ENCODE measurements at regions not wholly inside any gene's neighbourhood (a gene's known extent, or its start where the extent isn't known, plus 50 kb on each side); places are given as distances from the start of the nearest gene placed in this dataset.

DNA sequence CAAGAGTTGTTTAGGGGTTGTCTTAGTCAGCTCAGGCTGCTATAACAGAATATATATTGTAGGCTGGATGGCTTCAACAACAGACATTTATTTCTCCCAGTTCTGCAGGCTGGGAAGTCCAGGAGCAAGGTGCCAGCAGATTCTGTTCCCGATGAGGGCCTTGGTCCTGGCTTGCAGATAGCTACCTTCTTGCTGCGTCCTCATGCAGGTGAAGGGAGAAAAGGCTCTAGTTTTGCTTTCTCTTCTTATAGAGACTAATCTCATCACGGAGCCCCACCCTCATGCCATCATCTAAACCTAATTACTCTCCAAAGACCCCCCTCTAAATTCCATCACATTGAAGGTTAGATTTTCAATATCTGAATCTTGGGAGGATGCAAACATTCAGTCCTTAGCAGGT, 246.0 kb upstream of the ANKRD55 start:
- DNase-seq = no peak

DNA sequence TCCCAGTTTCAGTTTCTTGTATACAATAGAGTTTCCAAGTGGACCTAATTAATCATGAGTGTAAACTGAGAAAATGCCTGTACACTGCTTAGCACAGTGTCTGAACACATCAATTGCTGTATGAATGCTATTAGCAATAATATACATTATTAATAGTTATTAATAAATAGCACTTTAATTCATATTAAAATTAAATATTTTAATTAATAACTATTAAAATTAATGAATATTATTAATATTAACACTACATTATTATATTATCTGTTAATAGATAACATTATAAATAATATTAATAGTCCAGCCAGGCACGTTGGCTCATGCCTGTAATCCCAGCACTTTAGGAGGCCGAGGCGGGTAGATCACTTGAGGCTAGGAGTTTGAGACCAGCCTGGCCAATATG, 244.9 kb upstream of the ANKRD55 start:
- DNase-seq = no peak

DNA sequence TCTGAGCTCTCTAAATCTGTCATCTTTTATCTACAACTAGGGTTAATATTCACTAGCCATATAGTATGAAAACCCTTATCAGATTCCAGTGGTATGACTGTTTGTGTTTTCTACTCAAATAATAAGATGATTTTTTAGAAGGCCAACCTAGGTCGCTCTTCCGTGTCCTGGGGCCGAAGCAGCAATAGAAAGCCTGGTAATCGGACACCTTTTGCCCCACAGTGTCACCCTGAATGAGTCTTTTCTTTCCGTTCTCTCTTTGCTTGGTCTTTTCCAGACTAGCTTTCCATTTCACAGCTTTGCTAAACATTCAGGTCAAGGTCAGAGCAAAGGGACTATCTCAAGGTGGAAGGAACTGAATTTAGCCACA, 243.3 kb upstream of the ANKRD55 start:
- DNase-seq = no peak

DNA sequence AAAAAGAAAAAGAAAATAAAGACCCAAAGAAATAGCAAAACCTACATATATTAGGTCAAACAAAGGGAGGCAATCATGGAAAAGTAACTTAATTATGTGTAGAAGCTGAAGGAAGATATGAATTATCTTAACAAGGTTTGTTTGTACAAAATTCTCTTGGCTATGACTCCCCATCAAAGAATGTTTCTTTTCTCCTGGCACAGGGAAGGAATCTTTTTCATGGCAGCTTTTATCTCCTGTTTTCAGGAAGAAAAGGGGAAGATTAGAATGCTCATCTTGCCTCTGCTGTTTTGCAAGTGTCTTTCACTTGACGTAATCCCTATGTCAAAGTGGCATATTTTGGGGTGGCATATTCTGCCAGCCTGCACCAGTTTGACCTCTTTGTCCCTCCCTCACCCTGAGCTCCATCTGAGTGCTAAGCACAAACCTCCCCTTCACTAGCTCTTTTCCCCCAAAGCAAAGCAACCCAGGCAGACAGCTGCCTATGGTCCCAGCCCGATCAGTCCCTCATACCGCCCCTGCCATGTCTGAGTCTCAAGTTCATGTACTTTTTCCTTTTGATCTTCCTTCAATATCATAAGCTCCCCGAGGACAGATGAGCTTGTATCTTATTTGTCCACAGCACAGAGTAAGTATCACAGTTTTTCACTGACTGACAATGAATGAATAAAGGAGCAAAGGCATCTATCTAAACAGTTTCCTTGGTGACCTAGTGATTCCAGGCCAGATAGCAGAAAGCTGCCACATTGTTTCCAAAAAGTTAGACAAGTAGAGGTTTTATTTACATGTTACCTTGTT, 242.8 kb upstream of the ANKRD55 start:
- DNase-seq = no peak

DNA sequence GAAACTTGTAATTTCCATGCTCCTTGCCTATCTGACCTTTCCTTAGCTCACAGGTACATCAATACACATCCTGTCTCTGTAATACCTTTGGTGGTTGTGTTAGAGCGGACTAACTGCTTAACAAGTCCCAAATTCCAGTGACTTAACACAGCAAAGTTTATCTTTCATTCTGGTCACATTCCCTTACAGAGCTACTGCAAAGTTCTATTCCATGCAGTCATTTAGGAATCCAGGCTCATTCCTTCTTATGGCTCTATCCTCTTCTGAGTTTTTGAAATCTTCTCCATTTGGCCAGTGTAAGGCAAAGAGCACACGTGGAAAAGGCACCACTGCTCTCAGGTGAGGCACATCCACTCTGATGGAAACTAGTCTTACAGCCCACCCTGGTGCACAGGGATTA, 238.6 kb upstream of the ANKRD55 start:
- no peak for DNase-seq

DNA sequence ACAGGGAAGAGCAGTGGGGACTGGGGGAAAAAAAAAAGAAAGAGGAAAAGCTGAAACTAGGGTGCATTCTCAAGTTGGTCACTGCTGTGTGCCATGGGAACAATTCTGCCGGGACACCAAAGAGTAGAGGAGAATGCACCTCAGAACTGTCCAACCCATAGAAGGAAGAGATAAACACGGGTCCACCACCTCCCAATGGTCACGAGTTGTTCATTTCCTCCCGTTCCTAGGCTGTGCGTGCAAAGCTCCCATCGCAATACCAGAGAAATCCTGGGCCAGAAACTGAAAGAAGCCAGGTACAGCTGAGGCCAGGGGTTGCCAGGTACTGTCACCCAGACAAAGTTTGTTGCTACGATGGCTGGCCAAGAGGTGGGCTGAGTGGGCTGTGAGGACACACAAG, 236.9 kb upstream of the ANKRD55 start:
- DNase-seq = no peak

DNA sequence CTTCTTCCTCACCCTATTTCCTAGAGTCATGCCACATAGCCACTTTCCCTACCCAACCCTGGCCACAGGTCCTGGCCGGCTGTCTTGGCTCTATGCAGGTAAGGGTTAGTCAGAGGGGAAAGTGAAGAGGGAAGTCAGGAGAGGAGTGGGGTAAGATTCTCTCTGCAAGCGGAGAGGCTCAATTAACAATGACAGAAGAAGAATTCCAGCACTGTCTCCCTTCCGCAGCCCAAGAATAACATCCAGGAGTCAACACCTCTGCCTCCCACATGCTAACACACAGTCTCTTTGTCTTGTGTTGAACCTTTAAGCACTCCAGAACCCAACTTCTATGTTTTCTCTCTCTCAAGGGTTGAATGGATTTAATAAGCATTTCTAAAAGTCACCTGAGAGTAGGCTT, 235.1 kb upstream of the ANKRD55 start:
- DNase-seq = no peak

DNA sequence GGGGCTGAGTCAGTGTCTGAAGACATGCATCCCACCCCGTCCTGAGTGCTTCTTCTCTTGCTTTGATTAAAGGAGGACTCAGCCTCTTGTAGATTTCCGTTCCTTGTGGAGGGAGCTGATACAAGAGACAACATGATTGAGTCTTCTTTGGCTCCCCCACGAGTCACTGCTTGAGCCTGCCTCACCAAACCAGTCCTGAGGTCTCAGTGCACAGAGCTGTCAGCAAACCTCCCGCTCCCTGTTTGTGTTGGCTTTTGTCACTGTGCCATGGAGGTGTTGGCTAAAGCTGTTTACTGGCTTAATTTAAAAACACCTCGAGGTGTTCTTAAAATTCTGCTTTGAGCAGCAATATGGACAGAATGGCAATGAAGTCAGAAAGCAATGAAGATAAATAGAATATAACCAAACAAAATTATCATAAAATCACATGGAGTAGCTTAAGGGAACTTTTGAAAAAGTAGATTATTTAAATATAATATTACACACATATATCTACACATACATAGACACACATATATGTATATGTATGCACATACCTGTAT, 234.1 kb upstream of the ANKRD55 start:
- DNase-seq = no peak

DNA sequence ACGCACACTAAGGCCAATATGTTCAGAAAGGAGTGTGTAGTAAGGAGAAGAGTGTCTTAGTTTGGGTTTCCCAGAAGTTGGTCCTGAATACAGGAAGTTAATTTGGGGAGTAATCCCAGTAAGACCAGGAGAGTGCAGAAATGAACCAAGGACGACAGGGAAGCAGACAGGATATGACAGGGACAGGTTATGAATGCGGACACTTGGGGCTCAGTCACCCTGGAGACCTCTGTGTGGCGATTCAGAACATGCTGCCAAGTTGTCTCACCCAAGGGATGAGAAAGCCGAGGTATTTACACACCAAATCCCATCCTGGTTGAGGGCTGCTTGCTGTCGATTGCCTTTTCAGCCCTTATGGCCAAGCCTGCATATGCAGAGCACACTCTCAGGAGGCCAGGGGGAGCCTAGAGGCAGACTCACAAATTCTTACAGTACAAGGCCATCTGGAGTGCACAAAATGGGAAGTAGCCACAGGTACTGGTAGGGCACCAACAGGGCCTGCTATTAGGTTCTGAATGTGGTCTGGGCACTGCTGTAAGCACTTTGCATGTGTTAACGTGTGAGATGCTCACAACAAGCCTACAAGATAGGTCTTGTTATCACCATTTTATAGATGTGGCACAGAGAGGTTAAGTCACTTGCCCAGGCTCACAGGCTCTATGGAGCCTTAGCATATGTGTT, 233.1 kb upstream of the ANKRD55 start:
- no peak for DNase-seq

DNA sequence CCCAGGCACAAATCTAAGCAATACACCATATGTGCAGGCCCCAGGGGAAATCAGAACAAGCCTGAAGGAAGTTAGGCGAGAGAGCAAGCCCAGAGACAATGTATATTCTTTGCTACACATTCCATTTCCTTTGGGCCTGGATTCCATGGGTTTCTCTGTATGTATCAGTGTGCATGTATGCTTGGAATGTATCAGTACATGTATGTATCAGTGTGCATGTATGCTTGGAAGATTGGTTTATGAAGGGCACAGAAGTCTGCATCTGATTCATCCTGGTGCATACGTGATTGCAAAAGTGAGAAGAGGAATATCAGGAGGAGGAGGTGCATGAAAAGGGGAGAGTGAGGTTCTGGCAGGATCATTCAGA, 232.6 kb upstream of the ANKRD55 start:
- no peak for DNase-seq

DNA sequence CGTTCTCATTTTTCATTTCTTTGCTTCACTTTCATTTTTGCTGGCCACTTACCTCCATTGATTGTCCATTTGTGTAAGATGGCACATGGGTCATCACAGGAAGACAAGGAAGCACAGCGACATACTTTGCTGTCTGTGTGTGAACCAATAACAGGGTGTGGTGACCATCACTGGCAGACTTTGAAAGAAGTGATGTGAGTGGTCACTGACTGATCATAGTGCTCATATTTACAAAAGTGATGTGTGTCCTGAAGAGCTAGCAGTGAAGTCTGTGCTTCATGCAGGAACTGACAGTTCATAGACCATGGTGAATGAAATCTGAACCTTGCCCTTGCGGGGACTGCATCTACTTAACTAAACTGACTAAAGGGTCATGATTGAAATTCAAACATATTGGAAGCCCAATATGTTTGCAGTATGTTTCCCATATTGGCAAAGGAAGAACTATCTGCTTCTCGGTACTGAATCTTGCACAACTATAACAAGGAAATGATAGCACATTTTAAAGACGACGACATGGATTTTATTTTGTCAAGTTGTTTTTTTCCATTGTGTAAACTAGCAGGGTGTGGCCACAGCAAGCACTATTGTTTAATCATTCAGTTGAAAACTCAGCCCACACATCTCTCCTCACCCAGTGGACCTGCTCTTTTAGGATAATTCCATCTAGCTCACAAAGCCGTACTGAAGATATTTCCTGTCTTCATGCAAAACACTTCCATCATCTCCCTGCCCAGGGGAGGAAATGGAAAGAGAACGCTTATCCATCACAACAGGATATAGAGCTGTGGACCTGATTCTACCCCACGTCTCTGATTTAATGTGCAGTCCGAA, 232.0 kb upstream of the ANKRD55 start:
- DNase-seq = no peak

DNA sequence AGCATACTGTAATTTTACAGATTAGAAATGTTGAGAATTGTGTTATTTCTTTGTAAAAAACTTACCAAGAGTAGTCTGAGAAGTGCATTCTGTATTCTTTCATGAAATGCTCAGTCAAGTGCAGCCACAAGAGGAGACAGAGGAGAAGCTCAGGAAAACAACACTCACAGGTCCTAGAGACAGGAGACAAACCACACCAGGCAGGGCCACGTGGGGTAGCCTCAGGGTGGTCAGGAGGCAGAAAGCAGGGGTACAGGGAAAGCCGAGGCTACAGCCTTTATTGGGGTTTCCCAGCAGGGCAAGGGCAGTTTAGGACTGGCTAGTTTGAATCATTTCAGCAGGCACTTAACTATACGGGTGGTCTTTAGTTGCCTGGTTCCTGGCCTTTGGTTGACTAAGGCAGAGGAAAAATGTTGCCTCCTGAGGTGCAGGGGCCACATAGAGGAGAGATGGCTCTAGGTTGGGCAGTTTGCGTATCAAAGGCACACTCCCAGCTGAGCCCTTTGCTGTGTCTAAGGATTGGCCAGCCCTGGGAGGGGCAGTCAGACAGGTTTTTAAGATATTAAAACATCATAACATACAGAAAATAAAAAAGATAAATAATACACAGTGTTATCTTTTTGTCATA, 230.9 kb upstream of the ANKRD55 start:
- no peak for DNase-seq

DNA sequence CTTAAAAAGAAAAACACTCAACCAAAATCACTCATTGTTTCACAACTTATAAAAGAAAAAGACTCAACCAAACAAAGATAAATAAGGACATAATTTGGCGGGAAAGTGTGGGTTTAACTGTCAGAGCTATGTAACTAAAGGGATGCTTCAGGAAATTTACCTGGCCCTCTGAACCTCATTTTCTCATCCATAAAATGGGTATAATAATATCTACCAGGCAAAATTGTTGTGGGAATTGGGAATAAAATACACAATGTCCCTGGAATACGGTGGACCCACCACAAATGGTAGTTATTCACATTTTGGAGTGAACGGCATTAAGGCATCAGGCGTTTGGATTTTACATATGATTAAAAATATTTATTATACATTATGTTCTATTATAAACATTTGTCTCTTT, 228.5 kb upstream of the ANKRD55 start:
- no peak for DNase-seq

DNA sequence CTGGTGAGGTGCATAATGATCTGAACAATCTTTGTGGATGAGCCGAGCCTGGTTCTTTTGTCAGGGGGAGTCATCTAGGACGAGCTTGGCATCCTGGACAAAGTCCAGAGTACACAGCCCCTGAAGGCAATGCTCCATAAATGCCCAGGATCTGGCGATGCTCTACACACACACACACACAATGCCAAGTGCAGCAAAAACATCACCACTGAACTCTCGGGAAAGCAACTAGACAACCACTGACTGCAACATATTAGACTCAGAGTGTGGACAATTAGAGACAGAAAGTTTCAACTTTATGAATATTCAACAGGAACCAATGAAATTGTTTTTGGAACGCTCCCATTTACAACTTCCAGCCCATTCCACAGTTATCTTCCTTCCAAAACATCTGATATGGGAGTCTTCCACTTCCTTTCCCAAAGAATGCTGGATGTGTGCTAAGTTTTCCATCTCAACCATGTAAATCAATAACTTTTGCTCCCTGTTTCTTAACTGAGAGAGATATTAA, 227.6 kb upstream of the ANKRD55 start:
- DNase-seq = no peak

DNA sequence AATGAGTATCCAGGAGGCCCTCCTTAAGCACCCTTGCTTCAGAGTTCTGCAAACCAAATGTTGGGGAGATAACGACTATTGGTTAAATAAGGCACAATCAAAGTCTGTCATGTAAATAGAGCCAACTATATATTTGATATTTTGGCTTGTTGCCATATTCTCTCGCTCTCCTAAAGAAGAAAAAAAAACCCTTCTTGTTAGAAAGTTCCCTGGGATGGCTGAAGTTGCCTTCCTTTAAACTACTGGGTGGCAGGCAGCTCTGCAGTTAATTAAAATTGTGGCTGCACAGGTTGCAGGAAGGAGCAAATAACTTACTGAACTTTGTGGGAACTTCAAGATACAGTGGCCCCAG, 227.0 kb upstream of the ANKRD55 start:
- DNase-seq = no peak

DNA sequence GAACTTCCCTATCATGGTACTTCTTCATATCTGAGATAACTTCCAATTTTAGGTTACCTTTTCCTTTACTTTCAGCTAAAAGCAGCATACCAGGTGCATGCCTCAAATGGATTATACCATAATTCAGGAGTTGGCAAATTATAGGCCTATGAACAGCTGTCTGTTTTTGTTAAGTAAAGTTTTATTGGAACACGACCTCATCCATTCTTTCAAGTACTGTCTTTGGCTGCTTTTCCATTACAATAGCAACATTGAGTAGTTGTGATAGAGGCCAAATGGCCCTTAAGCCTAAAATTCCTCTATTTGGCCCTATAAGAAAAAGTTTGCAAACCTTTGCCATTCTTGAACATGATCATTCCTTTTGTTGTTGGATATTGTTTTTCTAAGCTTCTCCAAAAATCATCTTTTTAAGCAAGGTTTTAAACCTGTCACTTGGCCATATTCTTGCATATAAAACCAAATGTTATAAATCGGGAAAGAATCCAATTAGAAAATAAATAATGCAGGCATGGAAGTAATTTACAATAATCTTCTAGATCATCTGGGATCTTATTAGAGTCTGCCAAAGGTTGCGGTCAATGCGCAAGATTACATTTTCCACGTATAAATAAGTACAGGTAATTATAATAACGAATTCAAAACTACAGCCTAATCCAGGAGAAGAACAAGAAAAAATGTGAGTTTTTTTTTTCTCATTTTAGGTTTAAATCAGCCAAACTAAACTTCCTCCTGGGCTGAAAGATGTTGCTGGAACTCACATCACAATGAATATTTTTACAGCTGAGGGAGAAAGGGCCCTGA, 226.5 kb upstream of the ANKRD55 start:
- no peak for DNase-seq

DNA sequence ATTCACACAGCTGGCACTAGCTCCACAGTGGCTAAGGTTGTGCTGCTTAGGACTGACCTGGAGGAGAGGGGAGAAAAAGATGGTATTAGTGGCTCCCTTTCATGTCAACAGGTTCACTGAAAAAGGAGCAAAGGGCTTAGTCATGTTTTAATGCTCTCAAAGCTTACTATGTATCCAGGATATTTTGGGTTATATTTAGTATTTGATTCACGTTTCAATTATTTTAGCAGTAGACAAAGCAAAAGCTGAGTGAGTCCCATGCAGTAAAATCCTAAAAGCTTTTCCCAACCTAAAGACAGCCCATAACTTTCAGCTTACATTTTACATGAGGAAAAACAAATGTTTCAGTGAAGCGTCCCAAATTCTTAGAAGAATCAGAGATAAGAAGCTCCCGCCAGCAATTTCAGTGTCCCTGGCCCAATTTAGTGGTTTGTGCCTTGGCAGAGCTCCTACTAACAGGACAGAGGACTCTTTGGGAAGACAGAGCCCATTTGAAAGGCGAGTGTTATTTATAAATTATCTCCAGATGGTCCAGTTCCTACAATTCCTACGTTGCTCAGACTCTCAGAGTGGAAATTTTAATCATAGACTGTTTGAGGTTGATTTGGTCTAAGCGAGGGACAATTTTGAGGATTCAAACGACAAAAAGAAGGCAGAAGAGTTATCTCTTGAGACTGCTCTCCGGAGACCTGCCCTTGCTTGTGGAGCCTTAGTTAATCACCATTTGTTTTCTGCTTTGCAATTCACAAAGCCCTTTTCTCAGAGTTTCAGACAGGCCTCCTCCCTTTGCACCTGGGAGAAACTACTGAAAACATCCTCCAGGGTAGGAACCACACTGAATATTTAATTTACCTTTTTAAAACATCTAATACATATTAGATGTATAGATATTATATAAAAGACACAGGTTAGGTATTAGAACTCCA, 225.0 kb upstream of the ANKRD55 start:
- DNase-seq = no peak

DNA sequence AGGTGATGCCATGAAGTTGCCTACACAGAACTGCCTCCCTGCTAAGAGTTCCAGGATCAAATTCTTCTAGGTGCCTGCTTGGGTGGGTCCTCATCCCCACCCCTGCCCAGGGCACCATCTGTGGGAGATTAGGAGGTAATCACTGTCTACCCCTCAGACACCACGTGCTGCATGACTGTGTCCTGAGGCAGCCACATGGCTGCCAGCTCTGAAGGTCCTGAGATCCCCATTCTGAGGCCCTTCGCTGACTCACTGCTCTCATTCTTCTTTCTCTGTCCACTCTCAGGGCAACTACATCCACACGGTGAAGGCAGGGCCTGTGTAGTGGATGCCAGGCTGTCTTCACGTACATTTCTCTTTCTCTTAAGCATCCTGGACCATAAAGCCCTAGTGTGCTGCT, 222.9 kb upstream of the ANKRD55 start:
- no peak for DNase-seq

DNA sequence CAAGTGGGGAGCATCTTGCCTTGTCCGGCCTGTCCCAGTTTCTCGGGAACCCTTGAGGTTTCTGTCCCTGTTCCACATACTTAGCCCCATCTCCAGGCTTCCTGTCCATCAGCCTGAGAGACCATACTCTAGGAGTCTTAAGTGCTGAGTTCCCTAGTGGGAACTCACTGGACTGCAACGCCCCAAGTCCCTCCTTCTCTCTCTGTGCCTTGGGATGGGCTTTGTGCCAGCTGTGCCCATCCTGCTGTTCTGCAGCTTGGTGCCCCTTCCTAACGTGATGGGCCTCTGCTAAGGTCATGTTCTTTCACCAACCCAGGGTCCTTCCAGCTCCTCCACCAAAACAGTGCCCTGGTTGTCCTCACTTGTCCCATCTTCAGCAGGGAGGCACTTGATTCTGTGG, 222.3 kb upstream of the ANKRD55 start:
- DNase-seq = no peak

DNA sequence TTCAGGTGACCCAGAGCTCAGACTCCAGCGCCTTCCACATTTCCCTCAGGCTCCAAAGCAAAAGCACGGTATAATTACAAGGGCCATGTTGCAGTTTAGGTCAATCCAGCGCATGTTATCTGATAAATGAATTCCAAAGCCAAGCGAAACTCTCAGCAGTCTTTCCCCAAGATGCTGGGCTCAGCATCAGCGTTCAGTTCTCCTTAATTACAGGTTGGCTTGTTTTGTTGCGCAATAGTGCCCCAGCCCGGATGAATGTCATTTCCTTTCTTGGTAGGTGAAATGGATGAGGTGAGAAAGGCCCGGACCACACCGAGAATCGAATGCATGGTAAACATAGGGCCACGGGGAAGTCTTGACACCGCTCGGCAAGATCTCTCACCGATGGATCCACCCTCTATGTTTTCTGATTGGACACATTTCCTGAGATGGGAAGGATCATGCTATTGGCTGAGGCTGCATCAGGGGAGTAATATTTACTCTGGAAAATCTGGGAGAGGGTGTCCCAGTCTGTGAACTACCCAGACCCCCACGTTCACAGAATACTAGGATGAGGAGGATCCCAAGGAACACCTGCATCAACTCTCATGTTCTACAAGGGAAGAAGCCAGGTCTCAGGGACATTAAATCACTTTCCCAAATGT, 221.2 kb upstream of the ANKRD55 start:
- DNase-seq = no peak

DNA sequence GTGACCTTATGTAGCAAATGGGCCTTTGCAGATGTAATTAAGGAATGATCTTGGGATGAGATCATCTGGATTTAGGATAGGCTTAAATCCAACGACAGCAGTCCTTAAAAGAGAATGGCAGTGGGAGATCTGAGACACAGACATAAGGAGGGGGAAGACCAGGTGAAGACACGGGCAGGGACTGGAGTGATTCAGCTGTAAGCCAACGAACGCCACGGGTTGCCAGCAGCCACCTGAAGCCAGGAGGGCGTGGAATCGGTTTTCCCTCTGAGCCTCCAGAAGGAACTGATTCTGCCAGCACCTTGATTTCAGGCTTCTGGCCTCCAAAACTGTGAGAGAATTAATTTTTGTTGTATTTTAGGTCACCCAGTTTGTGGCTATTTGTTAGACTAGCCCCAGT, 218.6 kb upstream of the ANKRD55 start:
- DNase-seq = no peak
